WTC11 (cell line): ENCODE measurements at regions not wholly inside any gene's neighbourhood (a gene's known extent, or its start where the extent isn't known, plus 50 kb on each side); places are given as distances from the start of the nearest gene placed in this dataset.

Experiments
- CTCF ChIP-seq: fragments of 200-600 bp; IDR thresholded peaks from 2 replicates; pipeline ENCODE4 v1.8.0; 2022; ENCODE audit warnings: antibody characterized with exemption
- ETV6 ChIP-seq: sonication (generic); formaldehyde crosslinking; IDR thresholded peaks from 2 replicates; pipeline ENCODE4 v1.8.1; 2022; ENCODE audit warnings: mild to moderate bottlenecking, missing genetic modification reagents
- KAT7 ChIP-seq: sonication (generic); formaldehyde crosslinking; IDR thresholded peaks from 2 replicates; pipeline ENCODE4 v1.8.1; 2023; ENCODE audit warnings: missing genetic modification reagents, mild to moderate bottlenecking, borderline replicate concordance
- TCF7 ChIP-seq: sonication (generic); formaldehyde crosslinking; IDR thresholded peaks from 2 replicates; pipeline ENCODE4 v1.8.0; 2022; ENCODE audit warnings: mild to moderate bottlenecking, low read depth, missing genetic modification reagents, moderate library complexity
- TEAD4 ChIP-seq: sonication (generic); formaldehyde crosslinking; IDR thresholded peaks from 2 replicates; pipeline ENCODE4 v1.8.0; 2022; ENCODE audit warnings: mild to moderate bottlenecking, missing genetic modification reagents
- ZNF232 ChIP-seq: sonication (generic); formaldehyde crosslinking; IDR thresholded peaks from 2 replicates; pipeline ENCODE4 v1.8.0; 2022; ENCODE audit warnings: mild to moderate bottlenecking, missing genetic modification reagents

- TF ChIP-seq CTCF (no peak), TCF7 (no peak), ETV6 (CRISPR knock-in tag) (no peak), TEAD4 (CRISPR knock-in tag) (no peak), ZNF232 (no peak), KAT7 (CRISPR knock-in tag) (no peak)
Observed at GRCh38 chr9:84478996-84479395, 138.4 kb upstream of the SLC28A3 start.
